GM21515 (cell line): ENCODE measurements at regions not wholly inside any gene's neighbourhood (a gene's known extent, or its start where the extent isn't known, plus 50 kb on each side); places are given as distances from the start of the nearest gene placed in this dataset.

Source experiments
- ATAC-seq: cut with Tn5 transposase; IDR thresholded peaks from one replicate; pipeline ENCODE4 v1.9.1; 2021; ENCODE audit not compliant: unreplicated experiment

DNA sequence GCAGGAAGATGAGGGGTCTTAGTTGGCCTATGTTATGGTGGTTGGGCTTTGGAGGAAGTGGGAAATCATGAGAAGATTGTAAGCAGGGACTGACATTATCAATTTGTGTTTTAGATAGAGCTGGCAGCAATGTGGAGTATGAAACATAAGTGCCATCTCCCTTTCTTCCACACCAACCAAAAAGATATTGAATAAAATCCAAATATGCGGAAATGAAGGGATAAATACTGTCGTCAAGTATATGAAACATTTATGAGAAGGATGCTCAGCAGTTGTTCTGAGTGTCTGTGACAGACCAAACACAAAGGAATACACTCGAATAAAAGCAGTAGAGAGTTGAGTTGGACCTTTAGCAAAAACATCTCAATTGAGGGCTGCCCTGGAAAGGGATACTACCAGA lies 1090.0 kb upstream of the ZEB2 start:
- no peak for ATAC-seq

- no peak for ATAC-seq
These were observed 1081.5 kb upstream of the ZEB2 start for GRCh38 chr2:145601361-145601925.

DNA sequence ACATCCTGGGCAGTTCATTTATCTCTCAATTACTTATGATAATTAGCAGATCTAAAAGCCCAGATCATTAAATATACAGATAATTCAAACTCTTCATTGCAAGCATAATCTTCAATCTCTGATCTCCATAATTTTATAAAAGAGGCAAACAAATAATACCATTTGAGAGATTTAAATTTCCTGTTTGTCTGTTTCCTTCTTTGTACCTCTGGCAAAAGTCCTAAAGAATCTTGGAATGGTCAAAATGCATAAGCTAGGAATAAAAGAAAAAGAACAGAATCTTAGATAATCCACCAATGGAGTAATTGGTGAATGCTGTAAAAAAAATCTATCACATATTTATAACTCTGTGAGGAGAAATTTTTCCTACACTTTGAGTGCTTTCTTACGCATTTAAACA lies 1080.9 kb upstream of the ZEB2 start:
- ATAC-seq: no peak

DNA sequence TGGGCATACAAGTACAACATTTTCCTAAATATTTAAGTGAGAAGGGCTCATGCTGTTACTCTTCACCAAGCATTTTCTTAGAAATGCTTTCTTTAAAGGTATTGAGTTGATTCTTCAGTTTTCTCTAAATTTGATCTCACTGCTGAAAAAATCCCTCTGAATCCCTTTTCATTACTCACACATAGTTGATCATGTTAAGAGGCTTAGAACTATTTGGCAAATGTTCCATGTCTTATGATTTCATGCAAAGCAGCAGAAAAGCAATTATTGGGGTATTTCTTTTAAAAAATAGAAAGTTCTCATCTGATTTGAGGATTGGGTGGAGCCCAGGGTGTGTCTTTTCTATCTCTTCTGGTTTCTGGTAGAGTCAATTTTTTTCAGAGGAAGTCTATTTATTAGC lies 1079.8 kb upstream of the ZEB2 start:
- no peak for ATAC-seq

DNA sequence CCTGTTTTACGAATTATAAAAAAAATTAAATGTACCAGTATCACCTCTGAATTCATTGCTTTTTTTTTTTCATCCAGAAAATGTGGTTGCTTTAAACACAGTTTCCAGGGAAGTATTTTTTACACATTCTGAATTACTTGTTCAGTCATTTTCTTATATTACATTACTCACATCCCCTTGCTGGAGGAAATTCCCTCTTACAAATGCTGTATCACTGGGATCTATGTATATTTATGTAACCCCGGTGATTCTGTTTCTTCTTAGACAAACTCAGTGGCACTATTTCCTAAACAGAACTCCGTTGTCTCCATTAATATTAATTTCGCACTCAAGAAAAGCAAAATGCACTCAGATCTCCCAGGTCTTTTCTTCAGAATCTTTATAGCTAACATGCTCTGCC lies 1078.5 kb upstream of the ZEB2 start:
- no peak for ATAC-seq

GRCh38 chr2:145597809-145598208 lies 1077.9 kb upstream of the ZEB2 start:
- ATAC-seq: no peak

GRCh38 chr2:145597006-145597405 lies 1077.1 kb upstream of the ZEB2 start:
- ATAC-seq: no peak

DNA sequence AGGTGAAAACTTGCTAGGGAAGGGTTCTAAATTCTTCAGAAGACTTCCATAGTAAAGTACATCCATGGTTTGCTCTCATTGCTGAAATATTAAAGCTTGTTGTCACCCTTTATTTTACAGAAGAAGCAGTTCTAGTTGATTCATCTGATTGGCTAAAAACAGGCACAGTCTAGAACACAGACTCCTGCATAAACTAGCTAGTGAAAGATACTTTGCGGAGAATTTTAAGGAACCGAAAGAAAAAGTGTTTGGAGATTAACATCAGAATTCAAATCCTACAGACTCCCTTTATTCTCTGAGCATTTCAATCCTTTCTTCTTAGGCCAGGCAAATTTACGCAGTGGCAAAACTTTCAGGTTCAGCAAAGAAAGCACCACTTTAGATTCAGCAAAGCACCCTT lies 1076.5 kb upstream of the ZEB2 start:
- ATAC-seq: peak; percentile 43

DNA sequence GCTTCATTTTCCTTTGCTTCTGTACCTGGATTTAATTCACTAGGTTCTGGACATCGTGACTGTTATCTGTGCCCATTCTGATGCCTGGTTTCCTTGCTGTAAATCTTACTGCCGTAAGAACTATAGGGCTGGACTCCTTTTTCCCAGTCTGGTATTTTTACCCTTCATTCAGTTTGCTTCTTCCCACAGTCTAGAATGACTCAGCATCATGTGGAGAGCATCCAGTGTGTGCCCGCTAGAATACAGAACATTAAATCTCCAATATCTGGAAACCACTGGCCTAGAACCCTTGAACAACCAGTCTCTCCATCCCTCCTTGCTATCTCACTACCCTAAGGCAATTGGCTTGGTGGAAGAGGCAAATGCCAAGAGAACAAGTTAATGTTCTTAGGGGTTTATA lies 1075.4 kb upstream of the ZEB2 start:
- ATAC-seq: no peak

- ATAC-seq: no peak
These were observed 1074.2 kb upstream of the ZEB2 start for GRCh38 chr2:145593991-145594614.

- peak; percentile 57 for ATAC-seq
These were observed 1073.4 kb upstream of the ZEB2 start for GRCh38 chr2:145593280-145593679.

DNA sequence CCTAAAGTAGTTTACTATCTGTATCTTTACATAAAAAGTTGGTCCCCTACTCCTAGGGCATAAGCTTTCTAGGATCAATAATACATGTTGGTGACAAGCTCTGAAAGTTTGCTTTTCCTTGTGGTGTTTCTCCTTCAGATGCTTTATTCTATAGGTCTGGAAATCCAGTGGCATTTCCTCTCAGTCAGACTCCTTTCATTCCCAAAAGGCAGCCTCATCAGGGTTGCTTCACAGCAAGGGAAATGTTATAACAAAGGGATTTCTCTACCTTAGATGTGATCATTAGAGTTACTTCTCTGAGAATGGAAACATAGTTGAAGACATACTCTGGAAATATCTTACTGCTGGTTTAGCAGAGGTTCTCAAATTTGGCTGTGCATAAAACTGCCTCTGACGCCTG lies 1072.4 kb upstream of the ZEB2 start:
- no peak for ATAC-seq

- ATAC-seq: no peak
These were observed 1071.3 kb upstream of the ZEB2 start for GRCh38 chr2:145591109-145591809.

GRCh38 chr2:145587922-145588321 lies 1068.0 kb upstream of the ZEB2 start:
- ATAC-seq: no peak

- no peak for ATAC-seq
These were observed 1064.4 kb upstream of the ZEB2 start for GRCh38 chr2:145584353-145584752.

DNA sequence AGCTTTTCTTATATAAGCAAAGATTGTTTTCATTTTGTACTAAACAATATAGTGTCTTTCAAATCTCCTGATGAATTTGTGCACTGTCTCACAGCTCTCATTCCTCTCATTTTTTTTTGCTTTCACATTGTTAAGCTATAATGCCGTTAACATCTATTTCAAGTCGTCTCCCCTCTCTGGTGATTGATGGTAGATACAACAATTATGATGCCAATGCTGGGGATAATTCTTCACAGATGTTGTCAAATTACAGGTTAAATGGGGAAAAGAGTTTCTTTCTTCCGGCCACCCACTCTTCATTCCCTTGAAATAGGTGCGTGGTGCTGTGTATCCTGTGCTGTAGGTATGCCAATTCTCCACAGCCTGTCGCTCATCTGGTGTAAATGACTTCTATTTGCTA lies 1053.7 kb upstream of the ZEB2 start:
- ATAC-seq: no peak

DNA sequence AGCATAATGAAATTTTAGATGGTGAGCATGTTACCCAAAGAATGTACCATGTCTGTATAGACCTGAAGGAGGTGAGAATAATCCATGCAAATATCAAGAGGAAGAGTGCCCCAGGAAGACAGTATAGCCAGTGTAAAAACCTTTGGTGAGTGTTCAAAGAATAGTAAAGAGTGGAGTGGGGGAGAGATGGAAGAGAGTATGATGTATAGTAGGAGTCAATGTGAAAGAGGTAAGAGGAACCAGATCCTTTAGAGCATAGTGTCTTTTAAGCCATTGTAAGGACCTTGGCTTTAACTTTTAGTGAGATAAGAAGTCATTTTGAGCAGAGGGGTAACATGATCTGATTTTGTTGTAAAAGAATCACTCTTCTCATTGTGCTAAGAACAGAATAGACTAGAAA lies 1052.3 kb upstream of the ZEB2 start:
- ATAC-seq: no peak

GRCh38 chr2:145569108-145569507 lies 1049.2 kb upstream of the ZEB2 start:
- no peak for ATAC-seq

- ATAC-seq: no peak
These were observed 1044.1 kb upstream of the ZEB2 start for GRCh38 chr2:145563741-145564615.

- ATAC-seq: no peak
These were observed 1041.2 kb upstream of the ZEB2 start for GRCh38 chr2:145561152-145561551.

GRCh38 chr2:145558617-145559350 lies 1038.9 kb upstream of the ZEB2 start:
- ATAC-seq: no peak
